NB4 (cell line): ENCODE measurements at regions not wholly inside any gene's neighbourhood (a gene's known extent, or its start where the extent isn't known, plus 50 kb on each side); places are given as distances from the start of the nearest gene placed in this dataset.

Experiments used
- CTCF ChIP-seq: IDR thresholded peaks from one replicate; pipeline ENCODE4 v1.5.1; 2012; ENCODE audit warnings: low read depth, low read length
- POLR2A ChIP-seq: IDR thresholded peaks from 2 replicates; pipeline ENCODE4 v1.6.1; 2011; ENCODE audit warnings: mild to moderate bottlenecking; ENCODE audit not compliant: insufficient read length; ENCODE audit errors: extremely low read depth

- TF ChIP-seq POLR2A = no peak
- no peak for TF ChIP-seq CTCF
These were observed 190.2 kb downstream of the EDN1 start for GRCh38 chr6:12480379-12480778.
